SK-N-MC (cell line): ENCODE measurements at regions not wholly inside any gene's neighbourhood (a gene's known extent, or its start where the extent isn't known, plus 50 kb on each side); places are given as distances from the start of the nearest gene placed in this dataset.

ENCODE experiments used
- EZH2 ChIP-seq: fragments of 200-600 bp; sonication (generic); IDR thresholded peaks from one replicate; pipeline ENCODE4 v1.6.1; 2017; ENCODE audit warnings: antibody characterized with exemption
- FOXP2 ChIP-seq: optimal IDR thresholded peaks from 2 replicates; pipeline ENCODE3; 2011; ENCODE audit warnings: mild to moderate bottlenecking, moderate library complexity; ENCODE audit not compliant: insufficient read depth; ENCODE audit errors: extremely low read length, control extremely low read depth
- POLR2AphosphoS5 ChIP-seq: IDR thresholded peaks from 2 replicates; pipeline ENCODE4 v1.6.1; 2012; ENCODE audit warnings: mild to moderate bottlenecking, low read depth, low read length, borderline replicate concordance

DNA sequence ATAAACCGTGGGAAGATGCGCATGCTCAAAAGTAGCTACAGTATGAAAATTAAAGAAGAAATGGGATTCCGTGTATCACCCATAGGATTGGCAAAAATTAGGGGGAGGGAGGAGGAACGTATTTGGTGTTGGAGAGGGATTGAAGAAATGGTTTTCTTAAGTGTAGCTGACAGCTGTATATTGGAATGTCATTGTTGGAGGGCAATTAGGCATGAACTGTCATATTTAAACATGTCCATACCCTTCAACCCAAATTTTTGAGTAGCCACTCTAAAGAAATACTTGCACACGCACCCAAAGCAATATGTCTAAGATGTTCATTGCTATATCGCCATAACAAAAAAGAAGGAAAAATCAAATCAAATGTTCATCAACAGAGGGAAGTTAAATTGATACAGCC, 144.7 kb downstream of the TLE3 start:
- TF ChIP-seq POLR2AphosphoS5 = no peak
- TF ChIP-seq EZH2 = no peak
- TF ChIP-seq FOXP2 = no peak
